Colon (tissue), 2 donors: ENCODE measurements at regions not wholly inside any gene's neighbourhood (a gene's known extent, or its start where the extent isn't known, plus 50 kb on each side); places are given as distances from the start of the nearest gene placed in this dataset.

Source experiments
- FAIRE-seq: peaks from 2 replicates; lab custom pipeline; 2012; peaks lifted over from hg19 to GRCh38; lab: Jason Lieb, UNC
- donor health status: control.
- donor health status: control.

DNA sequence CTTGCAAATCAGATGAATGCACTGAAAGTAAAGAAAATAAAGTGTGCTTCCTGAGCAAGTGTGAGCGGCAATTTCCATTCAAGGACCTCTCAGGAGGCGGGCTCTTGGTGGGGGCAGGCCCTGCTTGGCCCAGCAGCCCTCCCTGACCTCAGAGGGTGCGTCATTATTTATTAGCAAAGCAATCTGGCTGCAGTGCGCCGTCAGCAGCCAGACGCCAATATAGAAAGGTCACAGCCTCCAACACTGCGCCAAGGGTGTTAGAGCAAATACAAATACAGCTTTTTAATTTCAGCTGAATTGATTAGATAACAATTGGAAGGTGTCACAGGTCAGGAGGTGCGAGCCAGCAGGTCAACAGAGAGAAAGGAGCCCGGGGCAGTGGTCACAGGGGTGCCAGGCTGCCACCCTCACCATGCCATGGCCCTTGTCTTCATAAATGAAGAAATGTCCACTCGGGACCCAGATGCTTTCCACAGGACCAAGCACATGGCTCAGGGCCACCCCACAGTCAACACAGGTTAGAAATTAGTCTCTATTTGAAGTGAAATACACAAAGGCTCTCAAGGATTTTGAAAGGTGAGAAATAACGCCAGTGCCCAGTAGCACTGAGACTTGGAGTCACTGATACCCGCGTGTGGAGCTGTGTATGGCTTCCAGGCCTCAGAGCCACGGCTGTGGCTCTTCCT lies 309.8 kb downstream of the IRX2 start:
- FAIRE-seq: no peak

DNA sequence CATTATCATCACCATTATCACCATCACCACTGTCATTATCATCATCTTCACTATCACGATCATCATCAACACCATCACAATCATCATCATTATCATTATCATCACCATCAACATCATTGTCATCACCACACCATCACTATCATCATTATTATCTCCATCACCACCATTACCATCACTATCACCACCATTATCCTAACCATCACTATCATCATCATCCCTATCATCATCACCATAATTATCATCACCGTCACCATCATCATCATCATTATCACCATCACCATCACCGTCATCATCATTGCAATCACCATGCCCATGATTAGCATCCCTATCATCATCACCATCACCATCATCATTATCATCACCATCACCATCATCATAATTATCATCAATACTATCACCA lies 311.9 kb downstream of the IRX2 start:
- FAIRE-seq: no peak

DNA sequence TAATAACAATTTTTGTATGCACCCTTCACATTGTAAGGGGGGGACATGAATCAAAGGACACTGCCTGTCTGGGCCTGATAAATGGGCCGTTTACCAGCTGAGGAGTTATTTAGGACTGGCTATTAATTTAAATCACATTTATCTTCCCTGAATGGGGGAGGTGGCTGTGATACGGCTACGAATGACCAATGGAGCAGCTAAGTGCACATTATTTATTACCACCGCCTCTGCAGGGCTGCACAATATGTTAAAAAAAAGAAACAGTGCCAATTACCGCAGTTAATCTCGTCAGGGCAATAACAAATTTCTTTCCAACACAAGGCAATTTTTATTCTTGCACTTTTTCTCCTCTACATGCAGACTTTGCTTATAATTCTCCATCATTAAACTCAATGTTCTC lies 318.4 kb downstream of the IRX2 start:
- FAIRE-seq: no peak

DNA sequence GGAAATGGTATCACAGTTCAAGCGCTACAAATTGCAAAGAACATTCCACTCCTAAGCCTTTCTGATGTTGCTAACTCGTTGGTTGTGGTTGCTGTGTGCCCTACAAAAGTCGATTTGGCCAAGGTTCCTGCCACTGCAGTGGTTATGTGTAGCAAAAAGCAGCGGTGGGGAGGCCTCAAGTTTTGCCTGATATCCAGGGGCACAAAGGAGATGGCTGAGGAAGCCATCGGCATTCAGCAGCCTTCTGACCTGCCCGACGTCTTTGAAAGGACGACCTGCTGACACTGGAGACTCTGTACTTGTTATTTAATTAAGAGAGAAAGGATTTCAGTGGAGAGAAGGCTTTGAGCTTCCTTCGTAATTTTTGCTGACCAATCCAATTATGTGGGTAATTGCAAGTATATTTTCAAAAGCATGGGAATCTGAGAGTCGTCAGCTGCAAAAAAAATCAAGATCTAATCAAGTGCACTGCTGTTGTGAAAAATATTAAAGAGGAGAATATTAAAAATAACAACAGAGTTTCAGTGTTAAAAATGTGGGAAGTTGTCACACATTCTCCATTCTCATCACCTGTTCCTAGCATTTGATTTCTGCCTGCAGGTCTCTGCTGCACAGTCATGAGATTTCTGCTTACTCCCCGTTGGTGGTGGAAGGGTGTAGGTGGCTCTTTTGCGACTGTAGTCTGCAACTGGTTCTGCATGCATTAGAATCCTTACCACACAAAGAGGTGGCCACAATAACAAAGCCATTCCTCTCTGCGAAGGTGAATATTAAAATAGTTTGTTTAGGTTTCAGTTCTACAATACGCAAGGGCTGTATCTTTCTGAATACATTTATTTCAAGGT lies 319.2 kb downstream of the IRX2 start:
- FAIRE-seq: no peak

DNA sequence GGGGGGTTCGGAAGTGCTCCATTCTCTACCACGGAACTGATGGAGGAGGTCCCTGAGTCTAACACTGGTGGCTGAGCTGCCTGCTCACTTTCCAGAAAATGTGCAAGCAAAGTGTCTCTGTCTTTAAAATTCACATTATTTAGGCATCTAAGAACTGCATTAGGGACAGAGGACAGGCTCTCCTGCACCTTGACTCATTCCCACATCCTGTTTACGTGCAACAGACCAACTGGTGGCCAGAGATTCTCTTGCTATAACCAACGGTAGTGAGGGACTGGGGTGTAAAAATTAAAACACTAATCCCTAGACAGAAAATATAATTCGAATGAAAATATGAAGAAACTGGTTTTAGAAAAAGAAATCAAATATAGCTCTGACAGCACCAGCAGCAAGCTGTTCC lies 320.9 kb downstream of the IRX2 start:
- no peak for FAIRE-seq

DNA sequence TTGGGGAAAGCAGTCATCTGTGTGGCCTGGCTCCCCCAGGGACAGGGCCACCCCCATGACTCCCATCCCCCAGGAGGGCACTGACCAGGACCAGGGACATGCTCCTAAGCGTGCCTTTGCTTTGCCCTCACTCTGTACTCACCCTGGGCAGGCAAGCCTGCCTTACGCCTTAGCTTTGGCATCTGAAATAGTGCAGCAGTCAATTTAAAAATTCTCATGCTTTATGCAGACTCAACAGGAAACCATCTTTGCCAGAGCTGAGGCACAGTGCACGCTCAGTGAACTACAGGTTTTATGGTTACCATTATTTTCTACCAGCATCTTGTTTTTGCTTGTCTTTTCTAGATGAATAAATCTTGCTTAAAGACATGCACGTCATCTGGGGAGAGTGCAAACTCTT lies 323.5 kb downstream of the IRX2 start:
- FAIRE-seq: no peak

DNA sequence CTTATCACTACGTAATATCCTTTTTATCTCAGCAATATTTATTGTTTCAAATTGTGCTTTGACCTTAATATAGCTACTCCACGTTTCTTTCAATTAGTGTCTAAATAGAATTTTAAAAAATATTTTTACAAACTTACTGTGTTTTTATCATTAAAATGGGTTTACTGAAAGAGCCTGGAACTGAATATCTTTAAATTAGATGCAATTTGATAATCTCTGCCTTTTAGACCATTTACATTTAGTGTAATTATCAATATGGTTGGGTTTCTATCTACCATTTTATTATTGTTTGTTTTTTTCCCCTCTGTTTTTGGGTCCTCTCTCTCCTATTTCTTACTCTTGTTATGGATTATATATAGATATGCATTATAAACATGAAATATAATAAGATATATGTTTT lies 327.8 kb downstream of the IRX2 start:
- peak; percentile 55 for FAIRE-seq

DNA sequence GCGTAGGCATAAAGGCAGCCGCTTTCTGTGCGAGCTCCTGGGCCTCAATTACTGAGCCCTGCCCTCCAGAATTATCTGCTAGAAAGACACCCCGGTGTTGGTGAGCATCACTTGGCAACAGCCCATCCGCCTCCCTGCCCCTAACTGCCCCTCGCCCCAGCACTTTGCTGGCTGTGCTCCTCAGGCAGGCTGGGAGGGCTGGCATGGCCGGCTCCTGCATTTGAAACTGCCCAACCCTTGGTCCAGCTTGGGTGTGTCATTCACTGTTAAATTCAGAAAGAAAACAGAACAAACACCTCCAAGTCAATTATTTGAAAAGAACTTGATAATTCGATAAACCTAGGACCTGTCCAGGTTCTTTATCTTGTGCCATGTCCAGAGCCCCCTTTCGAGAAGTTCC lies 334.2 kb downstream of the IRX2 start:
- no peak for FAIRE-seq

DNA sequence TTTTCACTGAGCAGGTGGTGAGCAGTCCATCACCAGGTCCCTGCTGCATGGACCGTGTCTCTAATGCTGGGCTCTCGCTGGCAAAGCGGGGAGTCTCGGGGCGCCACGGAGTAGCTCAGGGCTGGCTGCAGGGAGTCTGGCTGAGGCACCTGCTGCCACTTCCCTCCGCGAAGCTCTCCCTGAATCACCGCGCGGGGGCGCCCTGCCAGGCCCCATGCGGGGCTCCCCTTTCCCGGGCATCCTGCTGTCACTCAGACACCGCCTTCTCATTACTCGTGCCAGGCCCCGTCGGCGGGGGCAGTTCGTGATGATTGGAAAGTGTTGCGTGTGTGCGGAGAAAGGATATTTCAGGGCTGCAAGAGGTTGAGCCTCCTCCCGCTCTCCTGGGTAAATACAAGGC lies 335.8 kb downstream of the IRX2 start:
- no peak for FAIRE-seq

DNA sequence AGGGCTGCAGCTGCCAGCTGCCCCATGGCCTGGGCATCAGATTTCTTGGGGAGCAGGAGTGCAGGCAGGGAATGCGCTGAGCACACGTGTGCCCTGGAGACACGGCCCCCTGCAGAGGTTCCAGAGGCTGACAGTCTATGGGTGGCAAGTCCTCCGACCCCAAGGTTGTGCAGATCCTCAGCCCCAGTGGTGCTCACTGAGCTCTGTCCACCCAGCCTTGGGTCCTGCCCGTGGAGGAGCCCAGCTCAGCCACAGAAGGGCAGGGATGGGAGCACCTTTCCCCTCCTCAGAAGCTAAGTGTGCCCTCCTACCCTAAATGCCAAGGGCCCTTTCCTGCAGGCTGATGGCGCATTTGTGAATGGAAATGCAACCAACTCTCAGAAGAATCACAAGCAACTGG lies 341.0 kb downstream of the IRX2 start:
- no peak for FAIRE-seq

DNA sequence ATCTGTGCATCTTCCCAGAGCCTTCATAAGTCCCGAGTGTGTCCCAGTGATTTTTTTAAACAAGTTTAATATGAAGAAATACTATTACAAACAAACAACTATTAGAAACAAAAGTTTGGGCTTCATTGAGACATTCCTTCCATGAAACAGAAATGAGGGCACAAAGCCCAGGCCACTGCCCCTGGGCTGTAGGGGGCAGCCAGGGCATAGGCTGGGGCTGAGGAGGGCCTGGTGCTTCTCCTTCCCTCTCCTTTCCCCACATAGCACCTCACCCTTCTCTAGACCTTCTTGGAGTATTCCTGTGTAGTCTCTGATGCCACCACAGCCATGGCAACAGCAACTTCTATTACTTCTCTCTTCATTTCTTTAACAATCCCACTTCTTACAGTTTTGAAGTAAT lies 348.2 kb downstream of the IRX2 start:
- no peak for FAIRE-seq

DNA sequence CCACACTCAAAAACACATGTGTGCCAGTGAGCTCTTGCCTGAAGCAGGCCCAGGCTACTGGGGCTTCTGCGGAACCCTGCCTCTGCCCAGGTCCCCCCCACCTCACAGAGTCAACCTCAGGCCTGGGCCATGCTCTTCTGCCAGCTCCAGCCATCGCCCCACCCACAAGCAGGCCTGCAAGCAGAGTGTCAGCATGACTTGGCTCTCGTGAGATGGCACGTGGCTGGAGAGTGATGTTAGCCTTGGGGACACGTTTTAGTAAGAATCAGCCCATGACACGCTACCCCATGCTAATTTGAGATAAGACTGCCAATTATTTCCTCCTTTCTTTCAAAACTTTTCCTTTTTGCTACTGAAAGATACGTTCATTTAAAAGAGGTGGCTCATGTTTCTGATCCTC lies 351.7 kb downstream of the IRX2 start:
- no peak for FAIRE-seq

DNA sequence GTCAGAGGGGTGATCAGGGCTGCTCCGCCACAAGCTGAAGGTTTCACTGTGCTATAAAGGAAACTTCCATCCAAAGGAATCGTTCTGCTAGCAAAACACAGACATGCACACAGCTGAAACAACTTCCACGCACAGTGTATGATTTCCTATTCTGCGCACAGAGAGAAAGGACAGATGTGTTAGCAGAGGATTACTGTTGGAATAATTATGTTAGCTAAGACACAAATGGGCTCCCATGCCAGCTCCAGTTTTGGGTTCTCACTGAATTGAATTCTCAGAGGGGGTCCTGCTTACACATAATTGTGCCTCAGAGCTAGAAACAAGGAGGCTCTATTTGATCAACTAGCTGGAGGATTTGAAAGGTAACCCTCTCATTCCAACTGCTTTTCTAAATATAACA lies 352.4 kb downstream of the IRX2 start:
- FAIRE-seq: no peak

DNA sequence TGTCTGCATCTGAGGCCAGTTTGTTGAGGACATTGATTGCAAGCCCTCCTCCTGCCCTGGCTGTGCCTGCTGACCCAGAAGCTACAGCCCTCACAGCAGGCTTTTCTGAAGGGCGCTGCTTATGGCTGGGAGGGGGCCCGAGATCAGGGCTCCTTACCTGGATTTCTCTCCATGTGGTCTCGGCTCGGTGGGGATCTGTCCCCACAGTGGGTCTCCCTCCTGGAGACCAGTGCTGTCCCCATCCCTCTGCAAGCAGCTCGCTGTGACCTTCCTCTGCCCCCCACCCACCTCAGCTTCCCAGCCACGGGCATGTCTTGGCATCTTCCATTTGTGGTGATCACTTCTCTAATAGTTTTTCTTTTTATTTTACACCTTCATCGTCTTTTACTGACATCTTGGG lies 357.9 kb downstream of the IRX2 start:
- FAIRE-seq: no peak

DNA sequence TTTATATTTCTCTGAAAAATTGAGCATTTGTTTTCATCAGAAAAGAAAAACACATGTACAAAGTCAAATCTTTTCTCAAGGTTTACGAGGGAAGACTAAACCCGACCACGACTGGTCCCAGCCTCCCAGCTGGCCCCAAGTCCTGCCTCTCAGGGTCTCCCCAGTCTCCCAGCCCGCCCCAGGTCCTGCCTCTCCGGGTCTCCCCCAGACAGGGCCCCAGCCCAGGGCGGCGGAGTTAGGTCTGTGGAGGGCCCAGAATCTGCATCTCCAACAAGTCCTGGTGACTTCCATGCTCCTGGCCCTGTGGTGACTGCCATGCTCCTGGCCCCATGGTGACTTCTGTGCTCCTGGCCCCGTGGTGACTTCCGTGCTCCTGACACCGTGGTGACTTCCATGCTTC lies 359.9 kb downstream of the IRX2 start:
- FAIRE-seq: no peak

DNA sequence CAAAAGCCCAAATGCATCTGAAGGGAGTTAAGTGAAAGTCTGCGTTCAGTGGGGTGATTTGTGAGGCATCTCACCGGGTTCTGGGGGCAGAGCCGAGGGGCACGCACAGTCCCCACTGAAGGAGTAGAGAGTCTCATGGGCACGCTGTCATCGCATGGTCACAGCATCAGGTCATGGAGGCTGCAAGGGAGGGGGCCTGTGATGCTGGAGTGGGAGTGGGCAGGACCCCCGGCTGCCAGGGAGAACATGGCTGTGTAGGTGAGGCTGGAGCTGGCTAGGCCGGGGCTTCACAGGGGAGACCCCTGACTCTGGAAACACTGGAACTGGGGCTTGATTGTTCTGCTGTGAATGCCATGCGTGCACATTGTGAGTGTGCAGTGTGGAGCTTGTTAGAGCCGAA lies 360.5 kb downstream of the IRX2 start:
- no peak for FAIRE-seq

DNA sequence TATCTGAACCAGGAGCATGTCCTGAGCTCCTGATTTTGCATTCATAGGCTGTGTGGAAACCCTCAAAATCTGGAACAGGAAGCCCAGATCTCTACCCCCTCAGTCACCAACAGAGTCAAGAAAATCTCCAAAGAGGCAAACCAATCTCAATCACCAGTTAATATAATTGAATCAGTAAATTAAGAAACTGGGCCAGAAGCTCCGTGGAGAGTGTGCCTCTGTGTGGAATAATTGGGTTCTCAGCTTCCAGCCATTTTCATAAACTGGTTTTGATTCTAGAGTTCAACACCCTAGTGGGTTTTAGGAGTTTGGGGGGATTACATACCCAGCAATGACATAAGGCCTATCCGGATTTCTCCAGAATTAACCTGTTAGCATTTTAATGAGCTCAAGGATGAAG lies 362.9 kb downstream of the IRX2 start:
- no peak for FAIRE-seq

DNA sequence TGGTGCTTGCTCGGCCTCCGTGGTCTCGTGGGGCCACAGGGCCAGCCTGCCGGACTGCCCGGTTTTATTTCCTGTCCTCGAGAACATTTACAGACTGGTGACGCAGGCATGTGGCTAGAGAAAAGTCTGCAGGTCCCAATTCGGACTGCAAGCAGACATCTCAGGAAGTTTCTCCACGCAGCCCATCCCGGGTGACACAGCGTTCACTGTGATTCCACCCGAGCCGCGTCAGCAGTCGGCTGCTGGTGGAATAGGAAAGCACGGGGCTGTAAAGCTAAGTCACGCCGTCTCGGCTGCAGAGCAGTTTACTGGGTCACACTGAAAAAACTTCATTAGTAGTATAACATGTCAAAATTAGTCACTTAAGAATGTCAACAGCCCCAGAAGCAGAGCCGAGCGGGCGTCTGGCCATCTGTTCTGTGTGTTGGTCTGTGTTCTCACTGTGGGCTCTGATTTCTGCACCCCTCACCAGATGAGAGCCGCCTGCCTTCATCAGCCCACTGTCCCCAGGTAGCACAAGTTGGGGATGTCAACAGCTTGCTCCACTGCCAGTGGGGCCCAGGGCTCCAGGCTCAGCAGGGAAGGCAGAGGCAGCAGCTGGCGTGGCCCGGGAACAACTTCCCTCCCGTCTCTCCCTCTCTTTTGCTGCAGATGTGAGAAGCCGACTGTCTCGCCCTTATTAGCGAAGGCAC lies 363.7 kb downstream of the IRX2 start:
- FAIRE-seq: no peak

DNA sequence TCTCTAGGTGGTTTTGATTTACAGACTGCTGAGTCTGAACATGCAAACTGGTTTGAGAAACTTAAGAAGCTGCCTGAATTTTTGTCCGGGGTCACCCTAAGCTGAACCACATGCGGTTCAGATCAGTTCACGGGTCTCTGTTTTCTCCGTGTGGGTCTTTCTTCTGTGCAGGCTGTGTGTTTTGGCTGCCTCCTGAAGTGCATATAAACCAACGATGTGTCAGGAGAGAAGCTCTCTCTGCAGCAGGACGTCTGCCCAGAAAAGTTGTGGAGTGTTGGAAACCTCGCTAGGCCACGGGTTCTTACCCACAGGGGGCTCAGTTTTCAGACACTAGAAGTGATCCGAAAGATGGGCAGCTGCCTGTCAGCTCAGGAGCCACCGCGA lies 364.2 kb downstream of the IRX2 start:
- no peak for FAIRE-seq

DNA sequence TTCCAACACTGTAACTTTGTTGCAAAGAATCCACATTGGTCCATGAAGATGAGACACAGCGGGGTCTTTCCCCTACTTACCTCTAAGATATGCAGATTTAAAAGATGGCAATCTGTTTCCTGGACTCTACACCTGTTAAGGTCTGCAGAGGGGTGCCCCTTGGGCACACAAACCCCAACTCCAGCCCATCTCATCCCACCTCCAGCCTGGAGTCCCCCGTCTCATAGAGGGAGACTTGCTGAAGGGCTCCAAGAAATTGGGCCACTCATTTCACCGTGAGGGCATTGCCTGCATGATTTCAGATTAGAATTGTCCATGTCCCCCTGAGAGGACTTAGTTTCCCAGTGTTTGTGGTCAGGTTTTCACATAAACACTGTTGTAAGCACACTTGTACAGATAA lies 365.7 kb downstream of the IRX2 start:
- FAIRE-seq: no peak

DNA sequence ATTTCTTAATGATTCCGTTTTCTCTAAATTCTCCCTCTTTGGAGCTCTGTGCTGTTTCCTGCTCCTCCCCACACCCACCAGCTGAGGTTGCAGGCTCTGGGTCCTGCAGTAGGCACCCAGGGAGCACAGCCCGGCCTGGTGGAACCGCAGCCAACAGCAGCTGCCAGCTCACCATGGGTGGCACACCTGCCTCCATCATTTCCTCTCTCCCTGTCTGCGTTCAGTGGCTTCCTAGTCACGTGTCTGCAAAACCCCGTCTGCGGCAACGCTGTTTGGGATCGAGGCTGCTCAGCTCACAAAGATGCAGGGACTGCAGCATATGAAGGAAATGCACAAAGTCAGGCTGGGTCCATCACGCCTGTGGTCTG lies 367.8 kb downstream of the IRX2 start:
- no peak for FAIRE-seq

DNA sequence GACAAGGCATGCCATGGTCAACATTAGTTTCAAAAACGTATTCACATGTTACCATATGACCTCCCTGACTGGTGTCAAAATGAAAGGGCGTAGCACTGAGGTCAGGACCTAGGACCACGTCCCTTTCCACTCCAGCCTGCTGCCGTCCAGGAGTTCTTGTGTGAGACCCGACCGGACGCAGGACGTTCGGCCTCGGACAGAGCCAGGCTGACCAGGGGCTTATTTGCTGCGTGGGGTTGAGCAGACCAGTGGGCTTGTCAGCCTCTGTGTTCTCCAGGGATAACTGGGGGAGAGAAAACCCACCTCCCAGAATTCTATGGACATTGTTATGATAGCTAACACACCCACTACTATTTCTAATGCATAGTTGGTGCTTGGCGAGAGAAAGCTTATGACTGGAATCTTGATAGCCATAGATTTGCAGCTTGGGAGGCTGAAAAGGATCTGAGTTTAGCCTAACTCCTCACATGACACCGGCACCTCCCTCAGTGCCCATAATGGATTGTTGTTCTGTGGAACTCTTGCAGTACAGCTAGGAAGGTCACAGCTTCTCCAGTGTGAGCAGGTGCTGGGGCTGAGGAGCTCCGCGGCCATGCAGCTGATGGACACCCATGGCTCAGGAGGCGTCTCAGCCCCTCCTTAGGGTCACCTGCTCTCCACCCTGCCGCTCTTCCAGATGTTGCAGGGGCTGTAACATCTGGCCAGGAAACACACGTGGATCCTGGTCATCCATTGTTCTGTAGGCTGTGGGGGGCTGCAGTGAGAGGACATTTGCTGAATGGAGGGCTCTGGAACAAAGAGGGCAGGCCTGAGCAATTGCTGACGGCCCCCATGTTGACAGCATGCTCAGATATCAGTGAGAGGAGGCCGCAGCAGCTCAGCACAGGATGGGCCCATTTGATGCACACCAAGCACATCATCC lies 368.4 kb downstream of the IRX2 start:
- FAIRE-seq: no peak
